H1 (cell line): ENCODE measurements at regions not wholly inside any gene's neighbourhood (a gene's known extent, or its start where the extent isn't known, plus 50 kb on each side); places are given as distances from the start of the nearest gene placed in this dataset.

Experiments
- CHD1 ChIP-seq: IDR thresholded peaks from 2 replicates; pipeline ENCODE4 v1.6.1; 2012; ENCODE audit warnings: low read depth, low read length, improper control_type of control experiment
- TF ChIP-seq, protein P1 (sequence below), 3 experiments: IDR thresholded peaks; 1 replicate in 2 of 3; 2 replicates in 1 of 3; pipeline versions ENCODE4 v1.5.1 to v1.6.1; 2011; ENCODE audit warnings: low read length in 3 of 3, mild to moderate bottlenecking in 3 of 3, inconsistent platforms in 2 of 3, low read depth in 1 of 3, moderate library complexity in 1 of 3; ENCODE audit not compliant: insufficient read depth in 1 of 3; ENCODE audit errors: control extremely low read depth in 1 of 3
- TF ChIP-seq, protein P2 (sequence below): IDR thresholded peaks from 2 replicates; pipeline ENCODE4 v1.6.1; 2012; ENCODE audit warnings: low read length, inconsistent platforms

DNA sequence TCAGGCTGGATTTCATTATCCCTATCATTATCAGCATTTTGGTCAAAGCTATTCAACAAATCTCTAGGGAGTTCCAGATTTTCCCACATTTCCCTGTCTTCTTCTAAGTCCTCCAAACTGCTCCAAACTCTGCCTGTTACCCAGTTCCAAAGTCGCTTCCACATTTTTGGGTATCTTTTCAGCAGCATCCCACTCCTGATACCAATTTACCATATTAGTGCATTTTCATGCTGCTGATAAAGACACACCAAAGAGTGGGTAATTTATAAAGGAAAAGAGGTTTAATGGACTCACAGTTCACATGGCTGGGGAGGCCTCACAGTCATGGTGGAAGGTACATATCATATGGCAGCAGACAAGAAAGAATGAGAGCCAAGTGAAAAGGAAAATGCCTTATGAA is 132.8 kb upstream of the SLC7A11 start:
- TF ChIP-seq, protein P1, sequence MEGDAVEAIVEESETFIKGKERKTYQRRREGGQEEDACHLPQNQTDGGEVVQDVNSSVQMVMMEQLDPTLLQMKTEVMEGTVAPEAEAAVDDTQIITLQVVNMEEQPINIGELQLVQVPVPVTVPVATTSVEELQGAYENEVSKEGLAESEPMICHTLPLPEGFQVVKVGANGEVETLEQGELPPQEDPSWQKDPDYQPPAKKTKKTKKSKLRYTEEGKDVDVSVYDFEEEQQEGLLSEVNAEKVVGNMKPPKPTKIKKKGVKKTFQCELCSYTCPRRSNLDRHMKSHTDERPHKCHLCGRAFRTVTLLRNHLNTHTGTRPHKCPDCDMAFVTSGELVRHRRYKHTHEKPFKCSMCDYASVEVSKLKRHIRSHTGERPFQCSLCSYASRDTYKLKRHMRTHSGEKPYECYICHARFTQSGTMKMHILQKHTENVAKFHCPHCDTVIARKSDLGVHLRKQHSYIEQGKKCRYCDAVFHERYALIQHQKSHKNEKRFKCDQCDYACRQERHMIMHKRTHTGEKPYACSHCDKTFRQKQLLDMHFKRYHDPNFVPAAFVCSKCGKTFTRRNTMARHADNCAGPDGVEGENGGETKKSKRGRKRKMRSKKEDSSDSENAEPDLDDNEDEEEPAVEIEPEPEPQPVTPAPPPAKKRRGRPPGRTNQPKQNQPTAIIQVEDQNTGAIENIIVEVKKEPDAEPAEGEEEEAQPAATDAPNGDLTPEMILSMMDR (IDR thresholded peaks at IDR 0.05; ENCODE audit: control extremely low read depth in 1 of 3, insufficient read depth in 1 of 3, low read depth in 1 of 3, low read length in 3 of 3), result no peak
- TF ChIP-seq CHD1, result no peak
- TF ChIP-seq, protein P2, sequence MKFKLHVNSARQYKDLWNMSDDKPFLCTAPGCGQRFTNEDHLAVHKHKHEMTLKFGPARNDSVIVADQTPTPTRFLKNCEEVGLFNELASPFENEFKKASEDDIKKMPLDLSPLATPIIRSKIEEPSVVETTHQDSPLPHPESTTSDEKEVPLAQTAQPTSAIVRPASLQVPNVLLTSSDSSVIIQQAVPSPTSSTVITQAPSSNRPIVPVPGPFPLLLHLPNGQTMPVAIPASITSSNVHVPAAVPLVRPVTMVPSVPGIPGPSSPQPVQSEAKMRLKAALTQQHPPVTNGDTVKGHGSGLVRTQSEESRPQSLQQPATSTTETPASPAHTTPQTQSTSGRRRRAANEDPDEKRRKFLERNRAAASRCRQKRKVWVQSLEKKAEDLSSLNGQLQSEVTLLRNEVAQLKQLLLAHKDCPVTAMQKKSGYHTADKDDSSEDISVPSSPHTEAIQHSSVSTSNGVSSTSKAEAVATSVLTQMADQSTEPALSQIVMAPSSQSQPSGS, result no peak
